HG03064 (cell line): ENCODE measurements at regions not wholly inside any gene's neighbourhood (a gene's known extent, or its start where the extent isn't known, plus 50 kb on each side); places are given as distances from the start of the nearest gene placed in this dataset.

ENCODE experiments used
- ATAC-seq: cut with Tn5 transposase; IDR thresholded peaks from one replicate; pipeline ENCODE4 v1.9.1; 2021; ENCODE audit warnings: low read depth; ENCODE audit not compliant: unreplicated experiment

GRCh38 chr18:29063346-29063745, 886.4 kb upstream of the CDH2 start:
- no peak for ATAC-seq

GRCh38 chr18:29062921-29063320, 886.0 kb upstream of the CDH2 start:
- ATAC-seq, result no peak

- ATAC-seq, result no peak
These were observed 883.4 kb upstream of the CDH2 start for GRCh38 chr18:29060349-29060748.

DNA sequence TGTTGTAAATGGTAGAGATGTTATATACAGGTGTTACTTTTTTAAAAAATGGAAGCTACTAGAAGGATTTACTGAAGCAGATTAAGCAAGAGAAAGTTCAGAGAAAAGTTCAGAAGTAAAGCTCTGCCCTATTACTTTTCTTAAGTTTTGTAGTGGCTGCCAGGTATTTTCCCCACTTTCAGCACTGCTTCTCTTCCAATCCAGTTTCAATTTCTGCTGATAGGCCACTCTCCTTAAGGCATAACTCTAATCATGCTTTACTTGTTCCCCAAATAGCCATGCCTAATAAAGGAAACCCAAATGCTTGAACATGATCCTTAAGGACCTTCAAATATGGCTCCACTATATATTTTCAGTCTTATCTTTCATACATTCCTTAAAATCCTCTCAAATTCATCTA, 880.8 kb upstream of the CDH2 start:
- ATAC-seq, result no peak

DNA sequence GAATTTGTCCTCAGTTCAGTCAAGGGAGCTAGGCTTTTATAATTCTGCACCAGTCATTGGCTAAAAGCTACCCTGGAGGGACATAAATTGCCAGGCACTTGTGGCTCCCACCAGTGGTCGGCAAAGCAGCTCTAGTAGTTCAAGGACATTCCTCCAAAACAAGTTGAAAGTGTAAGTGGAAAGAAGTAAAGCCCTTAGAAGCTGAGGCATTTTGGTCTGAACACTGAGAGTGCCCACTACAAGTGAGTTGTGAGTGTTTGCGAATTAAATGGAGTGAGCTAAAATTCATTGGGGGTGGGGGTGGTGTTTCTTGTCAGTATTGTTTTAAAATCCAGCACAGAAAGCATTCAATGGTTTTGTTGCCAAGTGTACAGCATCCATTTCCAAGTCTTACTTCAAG, 879.9 kb upstream of the CDH2 start:
- no peak for ATAC-seq

DNA sequence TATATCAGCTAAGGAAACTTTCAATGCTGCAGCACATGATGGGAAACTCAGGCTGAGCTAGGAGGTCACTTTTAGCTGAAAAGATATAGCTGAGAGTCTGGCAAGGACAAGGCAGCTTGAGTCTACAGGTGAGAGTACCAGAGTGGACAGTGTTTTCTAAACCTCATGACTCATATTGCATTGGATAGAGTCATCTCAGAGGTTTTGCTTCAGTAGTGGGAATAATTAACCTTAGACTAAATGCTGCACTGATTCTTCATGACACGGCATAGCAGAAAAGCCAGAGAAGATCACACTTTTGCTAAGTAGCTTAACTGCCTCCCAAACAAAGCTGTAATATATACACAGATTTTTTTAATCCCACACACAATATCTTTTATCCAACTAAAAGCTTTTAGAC, 865.0 kb upstream of the CDH2 start:
- no peak for ATAC-seq

DNA sequence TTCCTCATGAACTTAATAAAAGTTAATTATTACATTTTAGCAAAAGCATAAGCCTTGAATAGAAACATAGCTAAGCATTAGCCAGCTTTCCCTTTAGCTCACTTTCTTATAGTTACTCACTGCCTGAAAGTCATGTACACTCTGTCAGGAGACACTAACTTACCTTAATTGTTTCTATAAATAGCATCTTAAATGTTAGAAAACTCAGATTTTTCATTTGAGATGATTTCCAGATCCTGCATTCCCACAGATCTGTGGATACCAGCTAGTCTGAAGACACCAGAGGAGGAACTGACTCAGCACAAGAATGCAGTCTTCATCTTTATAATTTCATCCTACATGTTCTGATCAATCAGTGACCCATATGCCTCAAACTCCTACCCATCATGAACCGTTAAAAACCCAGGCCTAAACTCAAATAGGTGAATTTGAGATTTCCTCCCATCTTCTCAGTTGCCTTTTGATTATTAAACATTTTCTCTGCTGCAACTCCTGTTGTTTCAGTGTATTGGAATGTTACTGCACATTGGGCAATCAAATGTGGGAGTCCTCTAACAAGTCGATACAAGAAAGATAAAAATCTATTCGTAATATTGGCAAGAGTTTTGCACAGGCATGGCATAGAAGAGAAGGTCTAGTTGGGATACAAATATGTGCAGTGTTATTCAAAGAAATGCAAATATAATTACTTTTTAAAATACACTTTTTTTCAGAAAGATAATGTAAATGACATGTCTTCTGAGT, 857.4 kb upstream of the CDH2 start:
- no peak for ATAC-seq

- no peak for ATAC-seq
These were observed 851.6 kb upstream of the CDH2 start for GRCh38 chr18:29028560-29028959.

DNA sequence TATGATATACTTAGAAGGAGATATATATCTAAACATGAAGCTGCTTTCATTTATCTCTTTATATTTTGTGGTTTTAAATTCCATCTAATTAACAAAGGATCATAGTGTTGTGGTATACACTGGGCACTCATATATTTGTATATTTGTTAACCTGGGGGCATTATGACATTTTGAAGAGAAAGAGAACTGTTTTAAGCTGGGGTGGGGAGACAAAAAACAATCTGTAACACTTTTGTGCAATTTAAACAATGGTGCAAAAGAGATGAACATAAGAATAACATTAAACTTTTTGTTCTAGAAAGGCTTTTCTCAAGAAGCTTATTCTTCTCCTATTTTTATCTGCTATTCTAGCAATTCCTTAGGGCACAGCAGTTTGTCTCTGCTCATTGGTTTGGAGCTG, 842.0 kb upstream of the CDH2 start:
- ATAC-seq, result no peak

GRCh38 chr18:29012883-29013465, 836.0 kb upstream of the CDH2 start:
- no peak for ATAC-seq

DNA sequence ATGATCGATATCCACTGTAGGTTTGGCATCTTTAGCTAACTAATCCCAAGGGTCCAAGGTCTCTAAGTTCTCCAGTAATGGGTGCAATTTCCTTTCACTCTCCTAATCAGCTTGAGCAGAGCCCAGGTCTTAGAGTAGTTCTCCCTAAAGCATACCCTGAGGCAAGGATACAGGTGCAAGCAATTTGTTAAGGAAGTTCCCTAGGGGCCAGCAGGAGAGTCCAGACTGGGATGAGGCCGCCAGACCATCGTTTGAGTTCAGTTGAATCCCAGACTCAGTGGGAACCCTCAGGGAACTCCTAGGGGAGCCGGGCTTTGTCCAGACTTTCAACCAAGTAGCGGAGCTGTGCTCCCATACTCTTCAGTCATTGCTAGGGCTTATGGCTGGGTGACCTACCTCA, 835.4 kb upstream of the CDH2 start:
- no peak for ATAC-seq

GRCh38 chr18:29009250-29009803, 832.4 kb upstream of the CDH2 start:
- no peak for ATAC-seq

GRCh38 chr18:29008809-29009208, 831.9 kb upstream of the CDH2 start:
- ATAC-seq, result no peak

DNA sequence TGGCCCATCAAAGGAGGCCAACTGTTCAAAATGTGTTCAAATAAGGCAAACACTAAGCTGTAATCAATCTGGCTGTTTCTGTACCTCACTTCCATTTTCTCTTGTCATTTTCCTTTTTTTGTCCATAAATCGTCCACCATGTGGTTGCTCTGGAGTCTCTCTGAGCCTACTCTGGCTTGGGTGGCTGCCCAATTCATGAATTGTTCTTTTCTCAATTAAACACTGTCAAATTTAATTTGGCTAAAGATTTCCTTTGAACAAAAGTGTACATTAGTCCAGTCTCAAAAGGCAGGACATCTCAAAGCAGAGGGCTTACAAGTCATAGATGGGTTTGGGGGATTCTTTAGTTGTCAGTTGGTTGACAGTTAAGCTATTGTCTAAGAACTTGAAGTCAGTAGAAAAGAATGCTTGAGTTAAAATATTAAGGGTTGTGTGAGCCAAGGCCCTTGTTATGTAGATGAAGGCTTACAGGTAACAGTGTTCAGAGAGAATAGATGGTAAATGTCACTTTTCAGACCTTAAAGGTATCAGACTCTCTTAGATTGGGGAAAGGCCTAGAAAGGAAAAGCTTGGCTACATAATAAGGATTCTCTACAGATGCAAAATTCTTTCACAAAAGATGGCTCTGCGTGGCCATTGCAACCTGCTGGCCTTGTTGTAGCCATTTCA, 831.2 kb upstream of the CDH2 start:
- no peak for ATAC-seq

- no peak for ATAC-seq
These were observed 828.0 kb upstream of the CDH2 start for GRCh38 chr18:29004921-29005320.

- no peak for ATAC-seq
These were observed 826.3 kb upstream of the CDH2 start for GRCh38 chr18:29003194-29003593.

GRCh38 chr18:29002747-29003146, 825.8 kb upstream of the CDH2 start:
- ATAC-seq, result no peak

DNA sequence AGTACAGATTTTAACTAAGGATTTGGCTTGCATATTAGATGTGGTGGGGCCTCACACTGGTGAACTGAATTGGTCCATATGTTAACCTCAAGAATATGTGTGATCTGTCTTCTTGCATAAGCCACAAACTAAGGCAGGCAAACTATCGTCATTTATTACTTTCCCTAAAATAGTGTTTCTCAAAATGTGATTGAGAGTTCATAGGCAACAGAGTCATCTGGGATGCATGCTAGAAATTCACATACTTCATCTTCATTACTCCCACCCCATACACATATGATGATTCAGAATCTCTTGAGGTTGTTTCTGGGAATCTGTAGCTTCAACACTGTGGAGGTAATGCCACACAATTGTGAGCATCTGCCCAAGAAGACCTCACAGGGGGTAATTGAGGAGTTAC, 822.8 kb upstream of the CDH2 start:
- ATAC-seq, result no peak

DNA sequence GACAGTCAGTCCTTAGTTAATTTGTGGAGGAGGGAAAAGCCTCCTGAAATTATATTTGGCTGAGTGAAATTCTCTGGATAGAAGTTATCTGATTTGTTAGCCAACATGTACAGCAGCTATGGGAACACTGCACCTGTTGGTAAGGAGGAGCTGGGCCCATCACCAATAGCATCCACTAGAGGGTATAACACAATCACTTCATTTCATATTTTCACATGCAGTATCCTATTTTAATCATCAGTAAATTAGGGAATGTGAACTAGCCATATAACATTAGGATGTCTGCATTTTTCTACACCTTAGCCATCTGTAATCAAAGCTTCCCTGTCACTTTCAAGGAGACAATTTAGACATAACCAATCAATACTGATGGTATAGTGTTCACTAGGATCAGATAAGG, 818.4 kb upstream of the CDH2 start:
- no peak for ATAC-seq

DNA sequence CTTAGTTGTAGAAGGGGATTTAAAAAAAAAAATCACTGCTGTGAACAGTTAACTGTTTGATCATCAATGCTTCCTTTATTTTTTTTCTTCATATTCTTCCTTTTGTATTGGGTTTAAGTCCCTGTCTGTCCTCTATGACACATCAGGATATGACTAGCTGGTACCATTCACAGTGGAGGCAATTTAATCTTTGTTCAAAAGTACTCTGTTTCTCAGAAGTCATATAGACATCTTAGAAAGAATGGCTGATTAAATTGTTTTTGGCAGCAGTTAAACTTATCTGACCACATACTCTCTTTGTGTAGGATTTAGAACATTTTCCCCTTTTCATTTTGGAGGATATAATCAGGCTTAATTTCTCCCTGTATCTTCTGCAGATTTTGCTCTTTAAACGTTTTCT, 807.8 kb upstream of the CDH2 start:
- ATAC-seq, result no peak

GRCh38 chr18:28974504-28974903, 797.6 kb upstream of the CDH2 start:
- ATAC-seq, result no peak

DNA sequence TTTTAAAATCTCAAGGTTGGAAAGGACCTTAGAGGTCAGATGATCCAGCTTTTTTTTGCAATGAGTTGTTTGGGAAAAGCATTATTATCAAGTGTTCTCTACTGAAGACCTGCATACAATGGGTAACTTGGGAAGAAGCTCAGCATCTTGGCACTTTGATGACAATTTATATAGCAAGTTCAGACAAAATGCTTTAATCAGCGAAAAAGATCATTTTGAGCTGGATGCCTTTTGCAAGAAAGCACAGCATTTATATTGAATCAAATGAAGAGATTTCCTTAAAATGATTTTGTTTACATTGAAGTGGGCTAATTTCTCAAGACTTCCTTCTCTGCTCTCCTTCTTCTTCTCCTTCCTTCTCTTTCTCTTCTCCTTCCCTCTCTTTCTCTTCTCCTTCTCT, 796.4 kb upstream of the CDH2 start:
- ATAC-seq, result no peak
